Left kidney (tissue), 1 donor: ENCODE measurements at regions not wholly inside any gene's neighbourhood (a gene's known extent, or its start where the extent isn't known, plus 50 kb on each side); places are given as distances from the start of the nearest gene placed in this dataset.
"Not testable (repeated sequence)": the region's sequence is repeated elsewhere in the genome, so short reads cannot be mapped to it uniquely, and the experiment has no call there.

ENCODE experiments used
- DNase-seq: peaks from one replicate; pipeline ENCODE4 v3.0.0-alpha.2; 2013

DNA sequence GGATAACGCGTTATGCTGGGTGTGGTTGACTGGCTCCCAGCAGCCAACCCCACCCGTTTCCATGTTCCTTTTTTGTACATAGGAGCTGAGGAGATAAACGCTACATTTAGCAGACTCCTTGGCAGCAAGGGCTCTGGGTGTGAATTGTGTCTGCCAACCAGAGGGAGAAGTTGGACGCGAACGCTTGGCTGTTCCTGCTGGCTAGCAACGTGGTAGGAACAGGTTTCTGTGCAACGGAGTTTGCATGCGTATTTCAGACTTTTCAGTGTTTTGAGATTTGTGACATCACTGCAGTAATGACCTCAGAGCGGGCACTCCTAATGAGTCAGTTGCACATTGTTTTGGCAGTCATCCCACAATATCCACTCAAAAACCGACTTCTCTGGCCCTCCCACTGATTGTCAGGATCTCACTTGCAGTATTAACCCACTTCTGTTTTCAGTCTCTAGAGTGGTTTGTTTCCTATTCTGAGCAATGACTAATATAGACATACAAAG lies 98.7 kb upstream of the RGS1 start:
- DNase-seq: no peak

DNA sequence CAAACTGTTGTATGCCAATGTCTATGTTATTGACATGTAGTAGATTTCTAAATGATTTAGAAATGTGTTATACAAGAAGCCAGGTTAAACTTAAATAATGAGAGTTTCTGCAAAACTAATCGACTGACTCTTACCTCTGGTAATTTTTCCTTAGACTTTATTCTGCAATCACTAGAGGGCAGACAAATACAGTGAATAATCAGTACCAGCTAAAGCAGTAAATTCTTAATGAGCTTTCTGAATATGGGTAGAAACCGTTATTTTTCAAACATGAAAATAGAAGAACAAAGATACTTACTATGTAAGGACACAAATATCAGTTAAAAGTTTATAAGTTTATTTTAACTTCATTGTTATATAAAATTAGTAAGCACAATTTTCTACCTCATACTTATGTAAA lies 97.9 kb upstream of the RGS1 start:
- DNase-seq: peak; percentile 35

DNA sequence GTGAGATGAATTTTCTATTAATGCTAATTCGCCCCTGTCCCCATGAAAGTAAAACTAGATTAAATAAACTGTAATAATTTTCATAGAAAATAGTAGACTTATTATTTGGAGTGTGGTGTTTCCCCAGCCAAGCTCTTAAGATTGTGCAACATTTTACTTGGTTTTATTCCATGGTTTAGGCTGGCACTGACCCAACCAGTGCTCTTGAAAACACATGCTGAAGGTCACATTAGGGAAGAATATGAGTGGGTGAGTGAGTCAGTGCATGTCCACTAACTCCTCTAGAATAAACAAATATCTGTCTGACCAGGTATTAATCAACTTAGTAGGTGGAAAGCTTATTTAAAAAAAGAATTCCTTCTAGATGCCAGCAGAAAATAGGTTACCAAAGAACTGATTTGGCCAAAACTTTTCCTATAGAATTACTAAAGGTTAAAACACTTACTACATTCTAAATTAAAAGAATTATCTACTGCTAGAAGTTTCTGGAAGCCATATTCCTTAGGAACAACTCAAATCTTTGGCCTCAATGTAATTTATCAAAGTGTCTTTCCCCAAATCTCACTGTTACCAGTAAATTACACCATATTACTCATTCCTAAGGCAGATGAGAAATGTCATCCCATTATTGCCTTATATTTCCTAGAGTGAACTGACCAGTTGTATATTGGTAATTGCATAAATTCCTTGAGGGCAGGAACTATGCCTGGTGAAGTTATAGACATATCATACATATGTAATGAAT lies 89.7 kb upstream of the RGS1 start:
- DNase-seq: no peak

- no peak for DNase-seq
Measured at GRCh38 chr1:192488058-192488457, 87.5 kb upstream of the RGS1 start.

DNA sequence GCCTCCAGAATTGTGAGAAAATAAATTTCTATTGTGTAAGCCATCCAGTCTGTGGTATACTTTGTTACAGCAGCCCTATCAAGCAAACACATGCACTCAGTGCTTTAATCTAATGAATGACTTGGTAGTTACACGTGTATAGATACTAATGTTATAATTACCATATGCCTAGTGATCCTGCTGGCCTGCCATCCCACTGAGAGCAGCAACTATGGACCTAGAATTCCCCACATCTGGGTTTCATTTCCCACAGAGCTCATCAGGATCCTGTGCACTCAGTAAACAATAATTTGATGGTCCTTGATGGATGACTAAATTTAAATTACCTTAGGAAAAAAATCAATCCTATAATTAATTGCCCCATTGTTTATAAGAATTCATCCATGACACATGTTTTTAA lies 86.5 kb upstream of the RGS1 start:
- peak; percentile 26 for DNase-seq

DNA sequence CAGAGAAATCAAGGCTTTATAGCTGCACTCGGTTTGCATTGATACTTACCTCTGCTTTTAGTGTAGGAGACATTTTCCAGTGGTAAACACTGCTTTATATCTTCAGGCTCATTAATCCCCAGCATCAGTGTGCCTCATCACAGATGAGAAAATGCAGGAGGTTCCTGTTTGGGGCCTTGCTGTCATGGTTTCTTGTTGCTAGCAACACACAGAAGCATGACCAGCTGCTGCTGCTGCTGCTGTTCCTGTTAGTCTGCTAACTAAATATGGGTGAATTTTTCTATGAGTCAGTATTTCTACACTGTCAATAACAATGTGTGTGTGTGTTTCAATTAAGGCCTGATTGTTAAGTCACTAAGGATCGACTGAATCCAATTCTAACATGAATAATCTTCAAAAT lies 85.8 kb upstream of the RGS1 start:
- DNase-seq: peak; percentile 75

GRCh38 chr1:192491804-192492554 lies 83.6 kb upstream of the RGS1 start:
- DNase-seq: no peak

DNA sequence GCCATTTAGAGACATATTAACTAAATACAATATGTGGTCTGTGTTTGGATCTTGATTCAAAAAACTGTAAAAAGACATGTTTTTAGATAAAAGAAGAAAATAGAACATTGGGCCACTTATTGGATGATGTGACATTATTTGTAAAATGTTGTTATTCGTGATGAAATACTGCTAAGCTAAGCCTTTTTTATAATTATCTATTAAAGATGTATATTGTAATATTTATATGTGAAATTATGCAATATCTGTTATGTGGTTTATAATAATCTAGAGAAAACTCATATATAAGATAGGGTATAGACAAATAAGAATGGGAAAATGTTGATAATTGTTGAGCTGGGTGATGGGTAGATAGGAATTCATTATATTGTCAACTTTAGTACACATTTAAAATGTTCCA lies 82.0 kb upstream of the RGS1 start:
- DNase-seq: no peak

DNA sequence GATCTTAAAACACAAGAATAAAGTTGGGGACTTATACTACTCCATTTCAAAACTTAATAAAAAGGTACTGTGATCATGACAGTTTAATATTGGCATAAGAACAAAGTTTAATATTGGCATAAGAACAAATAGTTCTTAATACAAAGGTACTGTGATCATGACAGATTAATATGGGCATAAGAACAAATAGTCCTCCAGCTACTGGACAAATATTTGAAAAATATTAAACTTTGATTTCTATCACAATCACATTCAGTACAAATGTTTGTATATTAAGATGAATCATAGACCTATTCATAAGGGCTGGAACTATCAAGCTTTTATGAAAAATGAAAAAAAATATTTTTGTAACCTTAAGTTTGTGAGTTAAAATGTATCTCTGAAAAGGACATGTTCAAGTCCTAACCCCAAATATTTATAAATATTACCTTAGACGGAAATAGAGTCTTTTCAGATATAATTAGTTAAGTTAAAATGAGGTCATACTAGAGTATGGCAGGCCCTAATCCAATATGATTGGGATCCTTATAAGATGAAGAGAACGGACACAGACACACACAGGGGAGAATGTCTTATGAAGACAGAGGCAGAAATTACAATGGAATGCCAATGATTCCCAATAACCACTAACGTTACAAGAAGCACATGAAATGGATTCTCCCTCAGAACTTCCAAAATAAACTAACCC lies 79.1 kb upstream of the RGS1 start:
- DNase-seq: no peak

GRCh38 chr1:192497214-192497794 lies 78.3 kb upstream of the RGS1 start:
- no peak for DNase-seq

DNA sequence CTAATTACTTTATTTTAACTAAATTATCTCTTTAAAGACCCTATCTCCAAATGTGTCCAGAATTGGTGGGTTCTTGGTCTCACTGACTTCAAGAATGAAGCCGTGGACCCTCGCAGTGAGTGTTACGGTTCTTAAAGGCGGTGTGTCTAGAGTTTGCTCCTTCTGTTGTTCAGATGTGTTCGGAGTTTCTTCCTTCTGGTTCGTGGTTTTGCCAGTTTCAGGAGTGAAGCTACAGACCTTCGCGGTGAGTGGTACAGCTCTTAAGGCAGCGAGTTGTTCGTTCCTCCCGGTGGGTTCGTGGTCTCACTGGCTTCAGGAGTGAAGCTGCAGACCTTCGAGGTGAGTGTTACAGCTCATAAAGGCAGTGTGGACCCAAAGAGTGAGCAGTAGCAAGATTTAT lies 77.5 kb upstream of the RGS1 start:
- not testable (repeated sequence) for DNase-seq

- not testable (repeated sequence) for DNase-seq
Measured at GRCh38 chr1:192499061-192499581, 76.5 kb upstream of the RGS1 start.

- DNase-seq: not testable (repeated sequence)
Measured at GRCh38 chr1:192500541-192500940, 75.0 kb upstream of the RGS1 start.

GRCh38 chr1:192506741-192507155 lies 68.8 kb upstream of the RGS1 start:
- no peak for DNase-seq

DNA sequence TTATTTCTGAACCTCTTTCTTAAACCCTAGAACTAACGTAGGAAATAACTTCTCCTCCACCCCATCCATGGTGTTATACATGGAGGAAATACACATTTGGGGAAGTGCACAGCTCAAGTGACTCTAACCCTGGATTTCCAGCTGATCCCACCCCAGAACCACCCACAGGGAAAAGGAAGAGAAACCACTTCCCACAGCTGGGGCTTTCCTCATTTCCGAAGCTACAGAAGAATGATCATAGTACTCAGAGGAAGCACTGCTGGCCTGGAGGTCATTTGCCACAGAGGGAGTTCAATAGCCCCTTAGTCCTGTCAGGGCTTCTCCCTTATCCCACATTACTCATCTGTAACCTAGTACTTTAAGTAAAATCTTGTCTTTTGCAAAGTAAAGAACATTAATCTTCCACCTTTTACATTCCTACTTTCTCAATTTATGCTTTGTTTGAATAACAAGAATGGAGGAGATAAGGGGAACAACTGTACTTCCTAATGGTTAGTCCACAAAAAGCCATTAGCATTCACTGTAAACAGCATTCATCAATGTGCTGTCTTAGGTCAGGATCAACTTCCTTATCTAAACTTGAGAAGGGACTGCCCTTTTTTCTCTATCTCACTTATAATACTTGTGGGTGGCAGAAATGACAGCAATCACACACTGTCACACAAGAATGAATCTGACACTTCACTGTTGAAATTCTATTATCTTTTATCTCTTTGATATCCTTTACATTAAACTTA lies 63.0 kb upstream of the RGS1 start:
- DNase-seq: no peak

GRCh38 chr1:192513196-192513595 lies 62.4 kb upstream of the RGS1 start:
- DNase-seq: no peak

GRCh38 chr1:192513697-192514096 lies 61.9 kb upstream of the RGS1 start:
- no peak for DNase-seq

- no peak for DNase-seq
Measured at GRCh38 chr1:192516776-192517297, 58.7 kb upstream of the RGS1 start.

- not testable (repeated sequence) for DNase-seq
Measured at GRCh38 chr1:192517716-192518355, 57.7 kb upstream of the RGS1 start.

DNA sequence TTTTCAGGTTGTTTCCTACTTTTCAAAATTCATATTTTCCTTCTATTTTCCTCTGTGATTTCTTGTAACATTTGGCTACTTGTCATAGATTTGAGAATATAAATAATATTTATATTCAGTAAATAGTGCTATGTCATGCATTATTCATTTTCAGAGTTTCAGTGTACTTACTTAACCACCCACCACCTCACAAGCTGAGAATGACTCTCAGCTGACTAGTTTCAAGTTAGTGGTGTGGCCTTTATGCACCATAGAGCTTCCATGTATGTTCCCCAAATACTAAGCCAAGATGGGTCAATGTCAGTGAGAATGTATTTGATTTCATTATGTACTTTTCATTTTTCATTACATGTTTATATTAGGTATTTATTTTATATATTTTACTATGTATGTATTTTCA lies 56.9 kb upstream of the RGS1 start:
- no peak for DNase-seq

GRCh38 chr1:192521734-192522133 lies 53.8 kb upstream of the RGS1 start:
- no peak for DNase-seq
